ENCODE measurements at regions not wholly inside any gene's neighbourhood (a gene's known extent, or its start where the extent isn't known, plus 50 kb on each side); places are given as distances from the start of the nearest gene placed in this dataset.

GRCh38 chr3:73926360-73927202, 301.8 kb upstream of the PDZRN3 start:
- H3K4me1 ChIP-seq: no peaks in the 10 kb centered on the region
- H3K27me3 ChIP-seq: no peaks in the 10 kb centered on the region
- DNase-seq: no peak
- TF ChIP-seq, protein P1, sequence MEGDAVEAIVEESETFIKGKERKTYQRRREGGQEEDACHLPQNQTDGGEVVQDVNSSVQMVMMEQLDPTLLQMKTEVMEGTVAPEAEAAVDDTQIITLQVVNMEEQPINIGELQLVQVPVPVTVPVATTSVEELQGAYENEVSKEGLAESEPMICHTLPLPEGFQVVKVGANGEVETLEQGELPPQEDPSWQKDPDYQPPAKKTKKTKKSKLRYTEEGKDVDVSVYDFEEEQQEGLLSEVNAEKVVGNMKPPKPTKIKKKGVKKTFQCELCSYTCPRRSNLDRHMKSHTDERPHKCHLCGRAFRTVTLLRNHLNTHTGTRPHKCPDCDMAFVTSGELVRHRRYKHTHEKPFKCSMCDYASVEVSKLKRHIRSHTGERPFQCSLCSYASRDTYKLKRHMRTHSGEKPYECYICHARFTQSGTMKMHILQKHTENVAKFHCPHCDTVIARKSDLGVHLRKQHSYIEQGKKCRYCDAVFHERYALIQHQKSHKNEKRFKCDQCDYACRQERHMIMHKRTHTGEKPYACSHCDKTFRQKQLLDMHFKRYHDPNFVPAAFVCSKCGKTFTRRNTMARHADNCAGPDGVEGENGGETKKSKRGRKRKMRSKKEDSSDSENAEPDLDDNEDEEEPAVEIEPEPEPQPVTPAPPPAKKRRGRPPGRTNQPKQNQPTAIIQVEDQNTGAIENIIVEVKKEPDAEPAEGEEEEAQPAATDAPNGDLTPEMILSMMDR (IDR thresholded peaks at IDR 0.05): no peak
- no peak for TF ChIP-seq POLR2A (IDR thresholded peaks at IDR 0.05)
- H3K36me3 ChIP-seq: no peaks in the 10 kb centered on the region
- H3K4me3 ChIP-seq: no peak overlapping the region
- no peak overlapping the region for H3K27ac ChIP-seq
- no peaks in the 10 kb centered on the region for H3K9me3 ChIP-seq

GRCh38 chr3:73925011-73925410, 300.3 kb upstream of the PDZRN3 start:
- DNase-seq: no peak
- no peaks in the 10 kb centered on the region for H3K36me3 ChIP-seq
- TF ChIP-seq, protein P1 (IDR thresholded peaks at IDR 0.05): no peak
- TF ChIP-seq POLR2A (IDR thresholded peaks at IDR 0.05): no peak
- H3K27ac ChIP-seq: no peak overlapping the region
- no peaks in the 10 kb centered on the region for H3K4me1 ChIP-seq
- H3K9me3 ChIP-seq: no peaks in the 10 kb centered on the region
- H3K4me3 ChIP-seq: no peak overlapping the region
- H3K27me3 ChIP-seq: no peaks in the 10 kb centered on the region

DNA sequence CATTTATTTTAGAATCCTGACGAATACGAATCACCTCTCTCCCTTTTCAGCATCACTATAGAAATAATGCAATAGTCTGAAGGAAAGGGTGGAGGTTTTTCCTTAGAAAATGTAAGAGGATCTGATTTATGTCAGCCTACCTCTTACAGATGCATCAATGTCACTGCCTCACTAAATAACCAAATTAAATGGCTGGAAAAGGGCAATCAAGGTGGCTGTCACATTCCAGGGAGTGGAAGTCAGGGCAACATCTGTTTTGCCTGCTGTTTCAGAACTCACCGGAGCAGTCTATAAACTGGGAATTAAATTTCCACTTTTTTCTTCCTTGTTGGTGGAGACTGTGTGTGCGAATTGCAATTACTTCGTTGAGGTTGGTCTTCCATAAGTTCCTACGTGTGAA, 299.3 kb upstream of the PDZRN3 start:
- H3K27me3 ChIP-seq: no peaks in the 10 kb centered on the region
- no peak overlapping the region for H3K4me3 ChIP-seq
- no peak overlapping the region for H3K27ac ChIP-seq
- no peaks in the 10 kb centered on the region for H3K36me3 ChIP-seq
- H3K4me1 ChIP-seq: no peaks in the 10 kb centered on the region
- no peaks in the 10 kb centered on the region for H3K9me3 ChIP-seq
- TF ChIP-seq, protein P1 (IDR thresholded peaks at IDR 0.05): no peak
- TF ChIP-seq POLR2A (IDR thresholded peaks at IDR 0.05): no peak
- no peak for DNase-seq

GRCh38 chr3:73917643-73918042, 292.9 kb upstream of the PDZRN3 start:
- no peaks in the 10 kb centered on the region for H3K4me1 ChIP-seq
- no peaks in the 10 kb centered on the region for H3K9me3 ChIP-seq
- no peak overlapping the region for H3K4me3 ChIP-seq
- TF ChIP-seq, protein P1 (IDR thresholded peaks at IDR 0.05): no peak
- no peak for TF ChIP-seq POLR2A (IDR thresholded peaks at IDR 0.05)
- no peaks in the 10 kb centered on the region for H3K36me3 ChIP-seq
- DNase-seq: no peak
- no peaks in the 10 kb centered on the region for H3K27me3 ChIP-seq
- H3K27ac ChIP-seq: no peak overlapping the region

GRCh38 chr3:73915886-73916285, 291.1 kb upstream of the PDZRN3 start:
- H3K9me3 ChIP-seq: no peaks in the 10 kb centered on the region
- H3K4me1 ChIP-seq: no peaks in the 10 kb centered on the region
- H3K4me3 ChIP-seq: no peak overlapping the region
- no peak for DNase-seq
- no peak overlapping the region for H3K27ac ChIP-seq
- no peaks in the 10 kb centered on the region for H3K36me3 ChIP-seq
- TF ChIP-seq, protein P1 (IDR thresholded peaks at IDR 0.05): no peak
- no peak for TF ChIP-seq POLR2A (IDR thresholded peaks at IDR 0.05)
- no peaks in the 10 kb centered on the region for H3K27me3 ChIP-seq

Data from Peyer's patch (tissue), 4 donors.